GM12878 (cell line): ENCODE measurements at regions not wholly inside any gene's neighbourhood (a gene's known extent, or its start where the extent isn't known, plus 50 kb on each side); places are given as distances from the start of the nearest gene placed in this dataset.

ENCODE experiments used
- ATAC-seq: fragments of 200-7000 bp; cut with Tn5 transposase; 3 replicates; pipeline ENCODE4 v1.9.1; 2020; ENCODE audit warnings: mild to moderate bottlenecking, moderate library complexity
- BruUV-seq: library from RNA; stranded (reverse); fragments of 400-500 nt; replicated peaks from 2 replicates; lab custom pipeline; 2021; lab: Mats Ljungman, UMichigan
- CTCF ChIA-PET: fragments of 300-600 bp; sonication (Branson Sonifier 250); formaldehyde crosslinking; extraction: SDS; loops from one replicate; lab custom pipeline; 2021; ENCODE audit warnings: inconsistent platforms; lab: Yijun Ruan, JAX
- POLR2A ChIA-PET: fragments of 350-600 bp; formaldehyde crosslinking; extraction: SDS; loops from one replicate; lab custom pipeline; 2021; ENCODE audit warnings: inconsistent platforms; lab: Charles Lee
- RAD21 ChIA-PET: fragments of 300-600 bp; sonication (Branson Sonifier 250); formaldehyde crosslinking; loops from one replicate; lab custom pipeline; 2023; ENCODE audit warnings: antibody characterized with exemption; ENCODE audit not compliant: unreplicated experiment; lab: Charles Lee
- SMC1A ChIA-PET: fragments of 300-600 bp; sonication (Branson Sonifier 250); formaldehyde crosslinking; loops from one replicate; lab custom pipeline; 2023; ENCODE audit not compliant: unreplicated experiment, uncharacterized antibody; lab: Charles Lee
- DNase-seq: peaks from one replicate; pipeline ENCODE4 v3.0.0-alpha.2; 2011; ENCODE audit warnings: low read depth, low spot score
- FAIRE-seq: peaks from 3 replicates; lab custom pipeline; 2011; peaks lifted over from hg19 to GRCh38; lab: Jason Lieb, UNC
- H2AFZ ChIP-seq: 2 replicates; pipeline ENCODE4 v1.6.0; 2011; ENCODE audit warnings: low read depth, low read length, control low read depth; ENCODE audit not compliant: control insufficient read depth
- H3K27ac ChIP-seq: 2 replicates; pipeline ENCODE4 v1.5.1; 2011; ENCODE audit warnings: control low read depth; ENCODE audit not compliant: control insufficient read depth, insufficient read depth
- H3K27me3 ChIP-seq, 2 experiments: replicated peaks in 1 of 2; 2 replicates each; pipeline versions ENCODE4 v1.6.0 to v1.6.1; 2011; ENCODE audit warnings: low read length in 1 of 2; ENCODE audit not compliant: control insufficient read depth in 2 of 2, insufficient read depth in 2 of 2
- H3K36me3 ChIP-seq, 2 experiments: 2 replicates each; pipeline ENCODE4 v1.5.1; 2011; ENCODE audit warnings: low read length in 1 of 2; ENCODE audit not compliant: control insufficient read depth in 2 of 2, insufficient read depth in 2 of 2
- H3K4me1 ChIP-seq: 2 replicates; pipeline ENCODE4 v1.6.1; 2011; ENCODE audit warnings: mild to moderate bottlenecking, low read length, moderate library complexity, mixed read lengths; ENCODE audit not compliant: control insufficient read depth, insufficient read depth
- H3K4me2 ChIP-seq: 2 replicates; pipeline ENCODE4 v1.6.0; 2011; ENCODE audit warnings: control low read depth; ENCODE audit not compliant: control insufficient read depth, insufficient read depth
- H3K4me3 ChIP-seq: fragments of 200-600 bp; sonication (generic); 2 replicates; pipeline ENCODE4 v1.5.1; 2016
- H3K79me2 ChIP-seq: 2 replicates; pipeline ENCODE4 v1.6.0; 2011; ENCODE audit warnings: low read length; ENCODE audit not compliant: control insufficient read depth, insufficient read depth
- H3K9ac ChIP-seq: 2 replicates; pipeline ENCODE4 v1.8.0; 2011; ENCODE audit warnings: low read length, control low read depth, mixed read lengths; ENCODE audit not compliant: control insufficient read depth, insufficient read depth
- H3K9me3 ChIP-seq: replicated peaks from 3 replicates; pipeline ENCODE4 v1.5.1; 2011; ENCODE audit warnings: mild to moderate bottlenecking, low read length; ENCODE audit not compliant: control insufficient read depth, insufficient read depth
- H4K20me1 ChIP-seq: 2 replicates; pipeline ENCODE4 v1.6.0; 2011; ENCODE audit not compliant: control insufficient read depth, insufficient read depth
- BRCA1 ChIP-seq: IDR thresholded peaks from 2 replicates; pipeline ENCODE4 v1.6.1; 2011; ENCODE audit warnings: low read depth, low read length, improper control_type of control experiment
- CBX5 ChIP-seq: sonication (generic); IDR thresholded peaks from 2 replicates; pipeline ENCODE4 v1.6.1; 2016; ENCODE audit warnings: low read depth, moderate library complexity, mild to moderate bottlenecking, inconsistent platforms
- CEBPZ ChIP-seq: fragments of 150-350 bp; IDR thresholded peaks from 2 replicates; pipeline ENCODE4 v1.6.1; 2016; ENCODE audit warnings: low read depth, low read length
- DPF2 ChIP-seq: fragments of 450-650 bp; IDR thresholded peaks from 2 replicates; pipeline ENCODE4 v1.6.1; 2017; ENCODE audit warnings: mild to moderate bottlenecking
- EED ChIP-seq: sonication (generic); IDR thresholded peaks from 2 replicates; pipeline ENCODE4 v1.6.1; 2016; ENCODE audit warnings: antibody characterized with exemption, low read depth
- MEF2B ChIP-seq: fragments of 450-650 bp; IDR thresholded peaks from 2 replicates; pipeline ENCODE4 v1.6.1; 2018; ENCODE audit warnings: mild to moderate bottlenecking, moderate library complexity; ENCODE audit not compliant: partially characterized antibody, poor library complexity, severe bottlenecking
- RB1 ChIP-seq: fragments of 450-650 bp; formaldehyde crosslinking; IDR thresholded peaks from 2 replicates; pipeline ENCODE4 v1.6.1; 2017; ENCODE audit warnings: mild to moderate bottlenecking, borderline replicate concordance
- SIN3A ChIP-seq: IDR thresholded peaks from 2 replicates; pipeline ENCODE4 v1.6.1; 2012; ENCODE audit warnings: low read depth, low read length, improper control_type of control experiment
- SIX5 ChIP-seq: IDR thresholded peaks from 2 replicates; pipeline ENCODE4 v1.6.1; 2011; ENCODE audit warnings: mild to moderate bottlenecking, low read depth, low read length, moderate library complexity; ENCODE audit not compliant: severe bottlenecking
- TBL1XR1 ChIP-seq: IDR thresholded peaks from 2 replicates; pipeline ENCODE4 v1.6.1; 2012; ENCODE audit warnings: low read depth, low read length, improper control_type of control experiment
- TCF3 ChIP-seq: IDR thresholded peaks from 2 replicates; pipeline ENCODE4 v1.6.1; 2012; ENCODE audit warnings: low read depth, mild to moderate bottlenecking, low read length, borderline replicate concordance; ENCODE audit not compliant: insufficient read depth
- ZBTB40 ChIP-seq: fragments of 450-650 bp; IDR thresholded peaks from 2 replicates; pipeline ENCODE4 v1.6.1; 2016; ENCODE audit warnings: mild to moderate bottlenecking, moderate library complexity, borderline replicate concordance
- ZNF207 ChIP-seq: fragments of 450-650 bp; IDR thresholded peaks from 2 replicates; pipeline ENCODE4 v1.6.1; 2014; ENCODE audit warnings: antibody characterized with exemption, mild to moderate bottlenecking, borderline replicate concordance
- ZNF217 ChIP-seq: fragments of 450-650 bp; IDR thresholded peaks from 2 replicates; pipeline ENCODE4 v1.6.1; 2017; ENCODE audit warnings: antibody characterized with exemption, mild to moderate bottlenecking
- ZNF384 ChIP-seq: IDR thresholded peaks from 2 replicates; pipeline ENCODE4 v1.6.1; 2012; ENCODE audit warnings: low read depth, mild to moderate bottlenecking, low read length, improper control_type of control experiment, borderline replicate concordance
- WGBS: methylation state at CpG from one replicate; pipeline ENCODE4 v1.1.6; 2016; ENCODE audit warnings: low lambda C conversion rate; ENCODE audit not compliant: insufficient replicate concordance, insufficient coverage; ENCODE audit errors: missing lambda C conversion rate; 5-methylcytosine and 5-hydroxymethylcytosine counted together
- in situ Hi-C: fragments of 300-500 bp; cut with MboI; formaldehyde crosslinking; loops from 9 replicates; pipeline ENCODE4 v1.14.3; 2018; ENCODE audit warnings: mixed read lengths
- intact Hi-C: fragments of 100-400 bp; cut with micrococcal nuclease; formaldehyde crosslinking; loops from one replicate; pipeline ENCODE4 v1.14.2; 2022; ENCODE audit not compliant: unreplicated experiment
- TF ChIP-seq, protein P1 (sequence below): fragments of 450-650 bp; IDR thresholded peaks from 2 replicates; pipeline ENCODE4 v1.6.1; 2017; ENCODE audit warnings: low read depth, mild to moderate bottlenecking, moderate library complexity

- FAIRE-seq: no peak
- no peak; the same call in none of the 3 replicates for ATAC-seq
- 0% methylated on average over 4 of the region's 4 CpGs for WGBS
- no peak for TF ChIP-seq TBL1XR1
- TF ChIP-seq EED: no peak
- no peak for TF ChIP-seq ZNF384
- no peak for TF ChIP-seq CEBPZ
- no peak for TF ChIP-seq TCF3
- TF ChIP-seq ZBTB40: no peak
- no peak for TF ChIP-seq SIX5
- TF ChIP-seq ZNF207: no peak
- TF ChIP-seq MEF2B: no peak
- TF ChIP-seq, protein P1, sequence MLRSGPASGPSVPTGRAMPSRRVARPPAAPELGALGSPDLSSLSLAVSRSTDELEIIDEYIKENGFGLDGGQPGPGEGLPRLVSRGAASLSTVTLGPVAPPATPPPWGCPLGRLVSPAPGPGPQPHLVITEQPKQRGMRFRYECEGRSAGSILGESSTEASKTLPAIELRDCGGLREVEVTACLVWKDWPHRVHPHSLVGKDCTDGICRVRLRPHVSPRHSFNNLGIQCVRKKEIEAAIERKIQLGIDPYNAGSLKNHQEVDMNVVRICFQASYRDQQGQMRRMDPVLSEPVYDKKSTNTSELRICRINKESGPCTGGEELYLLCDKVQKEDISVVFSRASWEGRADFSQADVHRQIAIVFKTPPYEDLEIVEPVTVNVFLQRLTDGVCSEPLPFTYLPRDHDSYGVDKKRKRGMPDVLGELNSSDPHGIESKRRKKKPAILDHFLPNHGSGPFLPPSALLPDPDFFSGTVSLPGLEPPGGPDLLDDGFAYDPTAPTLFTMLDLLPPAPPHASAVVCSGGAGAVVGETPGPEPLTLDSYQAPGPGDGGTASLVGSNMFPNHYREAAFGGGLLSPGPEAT: no peak
- no peak for TF ChIP-seq RB1
- TF ChIP-seq ZNF217: no peak
- TF ChIP-seq SIN3A: no peak
- no peak for TF ChIP-seq BRCA1
- no peak for TF ChIP-seq CBX5
- TF ChIP-seq DPF2: no peak
Measured at GRCh38 chr10:53403688-53404087, 631.1 kb upstream of the MBL2 start.

More at GRCh38 chr10:53403688-53404087, 631.1 kb upstream of the MBL2 start:
- intact Hi-C loops: no loop called here
- Histone ChIP-seq H3K4me3 (no peak overlapping the region), H3K27me3 (no peaks in the 10 kb centered on the region), H3K36me3 (no peaks in the 10 kb centered on the region), H3K4me1 (no peaks in the 10 kb centered on the region), H3K27ac (no peak overlapping the region), H4K20me1 (no peaks in the 10 kb centered on the region), H3K9me3 (no peaks in the 10 kb centered on the region), H3K4me2 (no peak overlapping the region), H2AFZ (no peak overlapping the region), H3K9ac (no peak overlapping the region), H3K79me2 (no peaks in the 10 kb centered on the region)
- in situ Hi-C loops: no loop called here
- SMC1A ChIA-PET: interaction anchor here (1.2 kb wide), 1 partner anchor 9 kb away, joined by 3 read pairs; no protein-coding TSS in a partner anchor
- RAD21 ChIA-PET: no interaction called here
- POLR2A ChIA-PET: no interaction called here
- BruUV-seq: no TSS peak
- DNase-seq: no peak
- CTCF ChIA-PET: no interaction called here
